Heart left ventricle (tissue), 13 donors: ENCODE measurements at regions not wholly inside any gene's neighbourhood (a gene's known extent, or its start where the extent isn't known, plus 50 kb on each side); places are given as distances from the start of the nearest gene placed in this dataset.

Experiments
- CTCF ChIP-seq, 12 donors: fragments of 200-600 bp; sonication (generic) in 4 of 12; IDR thresholded peaks; one replicate each; pipeline versions ENCODE4 v1.5.0 to v1.8.0; 2018 to 2022; ENCODE audit warnings: antibody characterized with exemption in 12 of 12, mild to moderate bottlenecking in 5 of 12
- POLR2A ChIP-seq, 2 donors: fragments of 450-650 bp; IDR thresholded peaks; one replicate each; pipeline ENCODE4 v1.6.1; 2017; ENCODE audit warnings: antibody characterized with exemption in 2 of 2, mild to moderate bottlenecking in 2 of 2, moderate library complexity in 2 of 2
- donor health status: ischemic (EF 13 %, LVEDD 7.1; RV severe dilation, severe dysfunction).
- donor health status: DM: no; HTN: yes; CAD: no.
- donor health status: DM: no; HTN: no; CAD: no.
- donor health status: ischemic (EF 25% LVEDD 6.9; RV normal size, moderate dysfunction).
- donor health status: ischemic (EF 25% LVEDD 5.7; RV mildly dilated, moderate dysfunction).
- donor health status: ischemic (EF 35%, LVEDD 5.7; RV mildly dilated, moderate dysfunction).
- donor health status: nonischemic (EF 11% LVEDD 7.7; RV severe dilation, severe dysfunction).
- donor health status: DM: yes; HTN: yes; CAD: no.
- donor health status: PGD.
- donor health status: ischemic (EF 29% LVEDD 5.4; RV normal size, mild dysfunction).
- donor health status: nonischemic (EF 23%, LVEDD 6.1; RV moderate dilation, normal function).

- TF ChIP-seq CTCF (IDR thresholded peaks at IDR 0.05) (no peak), POLR2A (IDR thresholded peaks at IDR 0.05) (no peak)
Measured at GRCh38 chr13:90308249-90308648, 1039.2 kb upstream of the MIR17HG start.
